Common myeloid progenitor, CD34-positive (primary cell): ENCODE measurements at regions not wholly inside any gene's neighbourhood (a gene's known extent, or its start where the extent isn't known, plus 50 kb on each side); places are given as distances from the start of the nearest gene placed in this dataset.
A peak's percentile ranks its signal among the peaks of the same experiment; 100 is the strongest.

Experiments used
- CTCF ChIA-PET: fragments of 350-600 bp; sonication (Branson Sonifier 250); formaldehyde crosslinking; loops from one replicate; lab custom pipeline; 2021; ENCODE audit warnings: antibody characterized with exemption; lab: Charles Lee
- POLR2A ChIA-PET: fragments of 350-600 bp; sonication (Branson Sonifier 250); formaldehyde crosslinking; loops from one replicate; lab custom pipeline; 2021; ENCODE audit warnings: antibody characterized with exemption; lab: Charles Lee
- DNase-seq, 3 donors: peaks; one replicate each; pipeline versions ENCODE4 v3.0.0 to v3.0.0-alpha.2; 2013
- H3K27ac ChIP-seq, 2 experiments: 1 replicate in 1 of 2; 2 replicates in 1 of 2; pipeline ENCODE4 v1.7.0; 2013; ENCODE audit warnings: inconsistent platforms in 2 of 2, low read length in 2 of 2, mild to moderate bottlenecking in 2 of 2, low read depth in 1 of 2, moderate library complexity in 1 of 2; ENCODE audit not compliant: severe bottlenecking in 2 of 2, insufficient read depth in 1 of 2, poor library complexity in 1 of 2
- H3K27me3 ChIP-seq, 5 experiments: replicated peaks in 2 of 5; 1 replicate in 3 of 5; 2 replicates in 2 of 5; pipeline versions ENCODE4 v1.6.1 to v1.7.0; 2013; ENCODE audit warnings: low read length in 4 of 5, mild to moderate bottlenecking in 2 of 5, moderate library complexity in 2 of 5, inconsistent platforms in 1 of 5; ENCODE audit not compliant: insufficient read depth in 5 of 5, control insufficient read depth in 4 of 5
- H3K36me3 ChIP-seq, 4 experiments: 1 replicate in 2 of 4; 2 replicates in 2 of 4; pipeline versions ENCODE4 v1.6.1 to v1.7.0; 2013; ENCODE audit warnings: low read length in 3 of 4, control low read depth in 1 of 4, mild to moderate bottlenecking in 1 of 4; ENCODE audit not compliant: control insufficient read depth in 4 of 4, insufficient read depth in 4 of 4
- H3K4me1 ChIP-seq, 4 experiments: 1 replicate in 3 of 4; 2 replicates in 1 of 4; pipeline versions ENCODE4 v1.6.1 to v1.7.1; 2013; ENCODE audit warnings: low read length in 3 of 4, mild to moderate bottlenecking in 3 of 4, control low read depth in 1 of 4, inconsistent platforms in 1 of 4, moderate library complexity in 1 of 4; ENCODE audit not compliant: control insufficient read depth in 4 of 4, insufficient read depth in 4 of 4; ENCODE audit errors: control extremely low read depth in 1 of 4
- H3K4me3 ChIP-seq, 7 experiments: 1 replicate in 4 of 7; 2 replicates in 3 of 7; pipeline versions ENCODE4 v1.5.1 to v1.7.0; 2013; ENCODE audit warnings: mild to moderate bottlenecking in 7 of 7, low read length in 6 of 7, moderate library complexity in 6 of 7, inconsistent platforms in 2 of 7, low read depth in 2 of 7, control low read depth in 1 of 7; ENCODE audit not compliant: insufficient read depth in 4 of 7, control insufficient read depth in 1 of 7; ENCODE audit errors: extremely low read depth in 1 of 7
- H3K9me3 ChIP-seq, 5 experiments: 1 replicate in 4 of 5; 2 replicates in 1 of 5; pipeline versions ENCODE4 v1.6.1 to v1.7.1; 2013; ENCODE audit warnings: low read length in 4 of 5, mild to moderate bottlenecking in 2 of 5, inconsistent platforms in 1 of 5, low read depth in 1 of 5, moderate library complexity in 1 of 5; ENCODE audit not compliant: control insufficient read depth in 4 of 5, insufficient read depth in 2 of 5; ENCODE audit errors: control extremely low read depth in 1 of 5
- WGBS: methylation state at CpG from one replicate; pipeline ENCODE4 v1.1.5; 2013; ENCODE audit not compliant: insufficient coverage; 5-methylcytosine and 5-hydroxymethylcytosine counted together

DNA sequence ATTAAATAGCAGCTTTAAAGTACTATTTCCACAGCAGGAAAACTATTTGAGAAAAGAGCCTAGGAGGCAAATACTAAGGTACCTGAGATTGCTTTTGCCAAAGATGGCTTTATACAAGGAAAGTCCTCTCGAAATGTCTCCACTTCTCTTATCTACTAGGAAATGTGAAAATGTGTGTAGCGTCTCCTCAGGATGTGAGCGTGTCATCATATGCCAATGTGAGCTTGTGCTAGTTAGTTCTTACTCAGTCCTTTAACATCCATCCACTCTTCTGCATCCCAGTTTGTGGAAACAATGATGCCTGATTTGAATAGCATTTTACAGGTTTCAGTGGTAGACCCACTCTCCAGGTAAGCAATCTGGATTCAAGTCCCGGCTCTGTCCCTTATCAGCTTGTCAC lies 421.0 kb downstream of the DYNC2H1 start:
- WGBS = no CpG with 5 or more reads among the region's 4 CpGs
- Histone ChIP-seq H3K27ac (no peak overlapping the region), H3K36me3 (no peaks in the 10 kb centered on the region), H3K4me3 (no peak overlapping the region), H3K9me3 (no peaks in the 10 kb centered on the region), H3K27me3 (peaks cover 0 to 2% (median 0%) of the 10 kb centered on the region in 5 experiments), H3K4me1 (peaks cover 0 to 6% (median 0%) of the 10 kb centered on the region in 4 experiments)
- ChIA-PET POLR2A (no interaction called here), CTCF (no interaction called here)
- no peak for DNase-seq

DNA sequence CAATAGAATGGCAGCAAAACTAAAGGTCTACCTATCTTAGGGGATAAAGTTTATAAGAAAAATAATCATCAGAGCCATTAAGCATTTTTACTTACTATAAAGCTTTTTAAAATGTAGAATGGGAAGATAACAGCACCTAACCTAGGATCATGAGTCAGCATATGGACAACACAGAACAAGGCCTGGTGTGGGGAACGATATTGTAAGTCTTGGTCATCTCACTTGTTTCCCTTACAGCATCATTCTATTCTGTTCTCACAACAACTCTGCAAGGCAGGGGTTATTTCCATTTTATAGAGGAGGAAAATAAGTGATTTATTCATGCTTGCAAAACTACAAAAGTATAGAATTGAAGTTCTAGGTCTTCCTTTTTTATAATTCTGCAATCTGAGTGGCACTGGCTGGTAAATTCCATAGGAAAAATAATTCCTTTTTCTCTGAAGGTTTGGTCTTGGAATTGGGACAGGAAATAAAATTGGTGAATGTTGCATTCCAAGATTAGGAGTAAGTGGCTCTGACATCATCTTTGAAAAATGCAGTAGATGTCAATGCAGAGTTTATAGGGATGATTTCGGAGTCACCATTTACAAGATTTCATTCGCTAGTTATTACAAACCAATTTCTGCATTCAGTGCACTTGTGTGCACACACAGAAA lies 423.0 kb downstream of the DYNC2H1 start:
- Histone ChIP-seq H3K4me1 (no peaks in the 10 kb centered on the region), H3K4me3 (no peak overlapping the region), H3K27me3 (peaks cover 0 to 2% (median 0%) of the 10 kb centered on the region in 5 experiments), H3K36me3 (no peaks in the 10 kb centered on the region), H3K27ac (no peak overlapping the region), H3K9me3 (no peaks in the 10 kb centered on the region)
- no peak for DNase-seq
- ChIA-PET CTCF (no interaction called here), POLR2A (no interaction called here)
- WGBS = 93% methylated on average over 2 of the region's 3 CpGs

DNA sequence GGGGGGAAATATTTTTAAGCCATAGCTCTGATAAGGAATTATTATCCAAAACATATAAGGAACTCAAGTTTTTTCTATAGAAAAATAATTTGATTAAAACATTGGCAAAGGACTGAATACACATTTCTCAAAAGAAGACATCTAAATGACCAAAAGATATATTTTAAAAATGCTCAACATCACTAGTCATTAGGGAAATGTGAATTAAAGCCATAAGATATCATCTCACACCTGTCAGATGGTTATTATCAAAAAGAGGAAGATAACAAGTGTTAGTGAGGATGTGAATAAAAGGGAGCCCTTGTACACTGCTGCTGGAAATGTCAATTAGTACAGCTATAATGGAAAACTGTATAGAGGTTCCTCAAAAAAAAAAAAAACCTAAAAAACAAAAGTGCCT lies 425.0 kb downstream of the DYNC2H1 start:
- DNase-seq = no peak
- Histone ChIP-seq H3K4me1 (no peaks in the 10 kb centered on the region), H3K36me3 (no peaks in the 10 kb centered on the region), H3K9me3 (no peaks in the 10 kb centered on the region), H3K4me3 (no peak overlapping the region), H3K27me3 (no peaks in the 10 kb centered on the region), H3K27ac (no peak overlapping the region)
- ChIA-PET CTCF (no interaction called here), POLR2A (no interaction called here)

DNA sequence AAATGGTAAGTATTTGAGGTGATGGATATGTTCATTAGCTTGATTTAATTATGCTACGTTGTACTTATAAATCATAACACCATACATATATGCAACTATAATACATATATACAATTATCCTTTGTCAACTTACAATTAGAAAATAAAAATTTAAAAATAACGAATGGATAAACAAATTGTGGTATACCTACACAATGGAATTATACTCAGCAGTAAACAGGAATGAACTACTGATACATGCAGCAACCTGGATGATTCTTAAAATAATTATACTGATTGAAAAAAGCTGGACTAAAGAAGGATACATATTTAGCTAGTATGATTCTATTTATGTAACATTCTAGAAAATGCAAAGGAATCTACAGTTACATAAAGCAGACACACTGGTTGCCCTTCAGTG lies 425.7 kb downstream of the DYNC2H1 start:
- H3K9me3 ChIP-seq = no peaks in the 10 kb centered on the region
- H3K27ac ChIP-seq = no peak overlapping the region
- no peak overlapping the region for H3K4me3 ChIP-seq
- H3K36me3 ChIP-seq = no peaks in the 10 kb centered on the region
- no peaks in the 10 kb centered on the region for H3K4me1 ChIP-seq
- ChIA-PET CTCF (no interaction called here), POLR2A (no interaction called here)
- no peak for DNase-seq
- WGBS = no CpG with 5 or more reads among the region's 2 CpGs
- no peaks in the 10 kb centered on the region for H3K27me3 ChIP-seq

DNA sequence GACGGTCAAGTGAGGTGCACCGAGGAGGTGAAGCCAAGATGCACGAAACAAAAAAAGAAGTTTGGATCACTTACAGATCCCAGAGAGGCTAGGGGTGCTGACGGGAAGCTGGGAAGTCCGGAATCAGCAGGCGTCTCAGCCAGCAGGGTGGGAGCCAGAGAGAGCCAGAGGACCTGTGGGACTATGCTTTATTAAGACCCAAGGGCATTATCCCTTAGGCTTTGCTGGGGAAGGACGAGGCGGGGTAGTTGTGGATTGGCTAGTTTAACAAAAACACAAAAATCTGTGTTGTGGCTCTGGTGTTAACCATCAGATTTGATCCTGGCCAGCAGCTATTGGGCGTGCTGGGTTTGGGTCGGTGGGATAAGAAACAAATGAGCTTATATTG lies 427.1 kb downstream of the DYNC2H1 start:
- Histone ChIP-seq H3K27ac (no peak overlapping the region), H3K4me1 (no peaks in the 10 kb centered on the region), H3K9me3 (peaks cover 0 to 8% (median 0%) of the 10 kb centered on the region in 5 experiments), H3K36me3 (no peaks in the 10 kb centered on the region), H3K4me3 (no peak overlapping the region), H3K27me3 (no peaks in the 10 kb centered on the region)
- DNase-seq = no peak
- ChIA-PET CTCF (interaction anchor here (1.3 to 2.6 kb wide), 2 partner anchors 9 to 14 kb away, joined by 3 to 9 read pairs; no protein-coding TSS in a partner anchor), POLR2A (no interaction called here)
- 96% methylated on average over 8 of the region's 10 CpGs for WGBS

DNA sequence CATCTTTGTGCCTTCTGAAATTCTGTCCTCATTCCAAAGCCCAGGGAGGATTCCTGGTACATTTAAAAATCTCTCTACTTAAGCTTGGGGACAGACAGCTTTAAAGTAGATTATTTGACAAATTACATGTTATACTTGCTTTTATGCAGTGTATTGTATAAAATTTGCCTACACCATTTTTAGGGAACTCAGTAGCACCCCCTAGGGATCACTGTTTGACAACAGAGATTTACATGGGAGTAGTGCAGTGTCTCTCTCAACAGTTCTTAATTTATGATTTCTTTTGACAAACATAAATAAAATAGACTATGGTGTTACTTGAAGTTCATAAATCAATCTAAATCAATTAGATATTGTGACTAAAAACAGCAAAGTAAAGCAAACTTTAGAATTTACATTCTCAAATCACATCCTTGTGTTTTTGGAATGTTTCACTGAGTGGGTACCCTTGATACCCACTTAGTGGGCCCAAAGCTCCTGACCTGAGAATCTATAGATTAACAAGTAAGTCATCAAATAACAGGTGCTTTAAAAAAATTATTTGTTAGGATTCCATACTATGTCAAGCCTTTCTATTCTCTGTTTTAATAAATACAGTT lies 428.8 kb downstream of the DYNC2H1 start:
- Histone ChIP-seq H3K4me1 (no peaks in the 10 kb centered on the region), H3K27ac (no peak overlapping the region), H3K9me3 (peaks cover 0 to 21% (median 0%) of the 10 kb centered on the region in 5 experiments), H3K36me3 (no peaks in the 10 kb centered on the region), H3K4me3 (no peak overlapping the region), H3K27me3 (no peaks in the 10 kb centered on the region)
- ChIA-PET POLR2A (no interaction called here), CTCF (interaction anchor here (0.6 to 2.6 kb wide), 3 partner anchors 10 to 270 kb away, joined by 3 to 9 read pairs (median 6); no protein-coding TSS in a partner anchor)
- DNase-seq = peak in 2 of 3 donors; percentile 14

DNA sequence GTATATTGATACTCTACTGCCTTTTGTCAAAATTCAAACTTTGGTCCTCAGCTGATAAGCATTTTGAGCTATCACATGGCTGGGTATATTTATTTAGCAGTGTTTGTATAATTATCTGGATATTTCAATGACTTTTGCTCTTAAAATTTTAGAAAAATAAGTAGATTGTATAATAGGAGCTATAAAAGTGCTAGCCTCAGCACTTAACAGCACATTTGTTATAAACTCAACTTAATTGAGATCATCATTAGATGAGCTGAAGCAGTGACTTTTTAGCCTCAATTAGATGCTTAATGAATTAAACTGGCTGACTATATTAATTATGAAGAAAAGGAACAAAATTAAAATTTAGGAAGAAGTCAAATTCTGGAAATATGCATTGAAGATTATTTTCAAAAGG lies 429.9 kb downstream of the DYNC2H1 start:
- no peak overlapping the region for H3K27ac ChIP-seq
- H3K36me3 ChIP-seq = no peaks in the 10 kb centered on the region
- H3K27me3 ChIP-seq = no peaks in the 10 kb centered on the region
- peaks cover 0 to 21% (median 0%) of the 10 kb centered on the region in 5 experiments for H3K9me3 ChIP-seq
- DNase-seq = no peak
- ChIA-PET CTCF (no interaction called here), POLR2A (no interaction called here)
- no peak overlapping the region for H3K4me3 ChIP-seq
- H3K4me1 ChIP-seq = no peaks in the 10 kb centered on the region
